ENCODE measurements at regions not wholly inside any gene's neighbourhood (a gene's known extent, or its start where the extent isn't known, plus 50 kb on each side); places are given as distances from the start of the nearest gene placed in this dataset.

DNA sequence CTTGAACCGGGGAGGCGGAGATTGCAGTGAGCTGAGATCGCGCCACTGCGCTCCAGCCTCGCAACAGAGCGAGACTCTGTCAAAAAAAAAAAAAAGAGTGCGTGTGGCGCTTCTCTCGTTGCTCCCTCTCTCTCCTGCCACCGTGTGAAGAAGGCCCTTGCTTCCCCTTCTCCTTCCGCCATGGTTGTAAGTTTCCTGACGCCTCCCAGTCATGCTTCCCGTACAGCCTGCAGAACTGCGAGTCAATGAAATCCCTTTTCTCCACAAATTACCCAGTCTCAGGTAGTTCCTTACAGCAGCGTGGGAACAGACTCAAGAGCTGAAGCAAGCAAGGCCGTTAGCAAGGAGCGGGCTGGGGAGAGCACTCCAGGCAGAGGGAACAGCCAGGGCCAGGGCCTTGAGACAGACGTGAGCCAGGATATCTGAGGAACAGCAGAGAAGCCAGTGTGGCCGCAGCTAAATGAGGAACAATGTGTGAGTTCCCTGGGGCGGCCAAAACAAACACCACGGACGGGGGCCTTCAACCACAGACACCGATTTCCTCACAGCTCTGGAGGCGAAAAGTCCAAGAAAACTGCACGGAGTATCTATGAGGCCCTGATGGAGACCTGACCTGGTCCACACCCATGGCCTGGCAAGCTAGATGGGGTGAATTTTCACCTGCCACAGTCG, 54.2 kb upstream of the ETS2 start:
- Histone ChIP-seq H3K4me1 (ENCODE audit: control insufficient read depth, low read length) (peaks cover 7% of the 10 kb centered on the region), H3K4me2 (ENCODE audit: low read length) (no peak overlapping the region)
- TF ChIP-seq EZH2phosphoT487 (IDR thresholded peaks at IDR 0.05; ENCODE audit: borderline replicate concordance, low read length): no peak
- TF ChIP-seq, protein P1, sequence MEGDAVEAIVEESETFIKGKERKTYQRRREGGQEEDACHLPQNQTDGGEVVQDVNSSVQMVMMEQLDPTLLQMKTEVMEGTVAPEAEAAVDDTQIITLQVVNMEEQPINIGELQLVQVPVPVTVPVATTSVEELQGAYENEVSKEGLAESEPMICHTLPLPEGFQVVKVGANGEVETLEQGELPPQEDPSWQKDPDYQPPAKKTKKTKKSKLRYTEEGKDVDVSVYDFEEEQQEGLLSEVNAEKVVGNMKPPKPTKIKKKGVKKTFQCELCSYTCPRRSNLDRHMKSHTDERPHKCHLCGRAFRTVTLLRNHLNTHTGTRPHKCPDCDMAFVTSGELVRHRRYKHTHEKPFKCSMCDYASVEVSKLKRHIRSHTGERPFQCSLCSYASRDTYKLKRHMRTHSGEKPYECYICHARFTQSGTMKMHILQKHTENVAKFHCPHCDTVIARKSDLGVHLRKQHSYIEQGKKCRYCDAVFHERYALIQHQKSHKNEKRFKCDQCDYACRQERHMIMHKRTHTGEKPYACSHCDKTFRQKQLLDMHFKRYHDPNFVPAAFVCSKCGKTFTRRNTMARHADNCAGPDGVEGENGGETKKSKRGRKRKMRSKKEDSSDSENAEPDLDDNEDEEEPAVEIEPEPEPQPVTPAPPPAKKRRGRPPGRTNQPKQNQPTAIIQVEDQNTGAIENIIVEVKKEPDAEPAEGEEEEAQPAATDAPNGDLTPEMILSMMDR (IDR thresholded peaks at IDR 0.05; ENCODE audit: low read depth, low read length, poor library complexity, severe bottlenecking): no peak

DNA sequence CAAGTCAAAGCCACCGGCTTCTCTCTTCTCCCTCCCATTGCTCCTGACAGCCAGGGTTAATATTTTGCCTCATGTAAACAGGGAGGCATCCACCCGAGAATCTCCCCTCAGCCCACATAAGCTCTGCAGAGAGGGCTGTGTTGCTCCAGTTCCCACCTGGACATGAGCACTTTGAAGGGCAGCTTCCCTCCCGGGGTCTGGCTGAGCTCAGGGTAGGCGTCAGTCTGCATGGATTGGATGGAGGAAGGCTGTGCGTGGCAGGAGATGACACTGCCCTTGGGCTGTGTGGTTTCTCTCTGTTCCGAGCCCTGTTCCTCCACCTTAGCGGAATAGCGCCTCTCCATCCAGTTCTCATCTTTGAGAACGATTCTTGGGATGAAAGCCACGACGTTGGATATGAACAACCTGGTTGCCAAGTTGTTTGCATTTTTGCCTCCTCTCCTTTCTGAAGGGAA, 53.7 kb upstream of the ETS2 start:
- Histone ChIP-seq H3K27ac (ENCODE audit: low read depth, low read length) (no peak overlapping the region), H3F3A (ENCODE audit: control insufficient read depth, insufficient read depth) (no peaks in the 10 kb centered on the region), H3K27me3 (ENCODE audit: control insufficient read depth, low read length) (no peaks in the 10 kb centered on the region), H3K9me3 (ENCODE audit: control insufficient read depth, insufficient read depth, low read length) (no peaks in the 10 kb centered on the region), H3K4me2 (ENCODE audit: low read length) (no peak overlapping the region), H3K4me1 (ENCODE audit: control insufficient read depth, low read length) (peaks cover 7% of the 10 kb centered on the region), H3K9me2 (replicated peaks; ENCODE audit: control insufficient read depth, low read length) (no peaks in the 10 kb centered on the region), H4K20me1 (ENCODE audit: control insufficient read depth, insufficient read depth, low read depth, low read length) (no peaks in the 10 kb centered on the region), H3K4me3 (ENCODE audit: low read length) (no peak overlapping the region), H3K36me3 (ENCODE audit: control insufficient read depth, low read length) (no peaks in the 10 kb centered on the region), H3K79me2 (ENCODE audit: control insufficient read depth, low read length) (no peaks in the 10 kb centered on the region)
- no peak for TF ChIP-seq EZH2phosphoT487 (IDR thresholded peaks at IDR 0.05; ENCODE audit: borderline replicate concordance, low read length)
- TF ChIP-seq, protein P1 (IDR thresholded peaks at IDR 0.05; ENCODE audit: low read depth, low read length, poor library complexity, severe bottlenecking): no peak

More for the DNA sequence above, 54.2 kb upstream of the ETS2 start:
- H3K27me3 ChIP-seq (ENCODE audit: control insufficient read depth, low read length): no peaks in the 10 kb centered on the region
- H3K9me3 ChIP-seq (ENCODE audit: control insufficient read depth, insufficient read depth, low read length): no peaks in the 10 kb centered on the region
- no peak overlapping the region for H3K27ac ChIP-seq (ENCODE audit: low read depth, low read length)
- H3K4me3 ChIP-seq (ENCODE audit: low read length): no peak overlapping the region
- no peaks in the 10 kb centered on the region for H3F3A ChIP-seq (ENCODE audit: control insufficient read depth, insufficient read depth)
- H3K36me3 ChIP-seq (ENCODE audit: control insufficient read depth, low read length): no peaks in the 10 kb centered on the region
- H3K9me2 ChIP-seq (replicated peaks; ENCODE audit: control insufficient read depth, low read length): no peaks in the 10 kb centered on the region
- H3K79me2 ChIP-seq (ENCODE audit: control insufficient read depth, low read length): no peaks in the 10 kb centered on the region
- H4K20me1 ChIP-seq (ENCODE audit: control insufficient read depth, insufficient read depth, low read depth, low read length): no peaks in the 10 kb centered on the region

DNA sequence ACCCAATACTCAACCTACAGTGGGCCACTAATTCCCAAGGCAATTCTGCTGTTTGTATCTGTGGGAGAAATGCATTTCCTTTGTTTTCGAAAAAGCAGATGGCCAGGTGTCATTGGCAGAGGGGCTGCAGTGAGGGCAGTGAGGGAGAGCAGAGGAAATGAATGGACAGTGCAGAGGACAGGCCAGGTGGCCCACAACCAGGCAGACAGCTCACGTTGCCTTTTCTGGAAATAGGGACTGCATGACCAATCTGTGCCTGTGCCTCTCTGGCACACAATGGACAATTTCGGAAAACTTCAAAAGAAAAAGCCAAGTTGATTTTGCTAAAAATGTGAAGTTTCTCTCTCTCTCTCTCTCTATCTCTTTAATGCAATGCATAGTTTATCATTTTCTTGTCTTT, 52.6 kb upstream of the ETS2 start:
- Histone ChIP-seq H3K4me3 (ENCODE audit: low read length) (no peak overlapping the region), H3K4me2 (ENCODE audit: low read length) (no peak overlapping the region), H3K79me2 (ENCODE audit: control insufficient read depth, low read length) (no peaks in the 10 kb centered on the region), H3K27ac (ENCODE audit: low read depth, low read length) (no peak overlapping the region), H3K9me2 (replicated peaks; ENCODE audit: control insufficient read depth, low read length) (no peaks in the 10 kb centered on the region), H3K36me3 (ENCODE audit: control insufficient read depth, low read length) (no peaks in the 10 kb centered on the region), H3K27me3 (ENCODE audit: control insufficient read depth, low read length) (no peaks in the 10 kb centered on the region), H4K20me1 (ENCODE audit: control insufficient read depth, insufficient read depth, low read depth, low read length) (no peaks in the 10 kb centered on the region), H3K9me3 (ENCODE audit: control insufficient read depth, insufficient read depth, low read length) (no peaks in the 10 kb centered on the region), H3F3A (ENCODE audit: control insufficient read depth, insufficient read depth) (no peaks in the 10 kb centered on the region), H3K4me1 (ENCODE audit: control insufficient read depth, low read length) (peaks cover 7% of the 10 kb centered on the region)
- TF ChIP-seq EZH2phosphoT487 (IDR thresholded peaks at IDR 0.05; ENCODE audit: borderline replicate concordance, low read length): no peak
- TF ChIP-seq, protein P1 (IDR thresholded peaks at IDR 0.05; ENCODE audit: low read depth, low read length, poor library complexity, severe bottlenecking): no peak

Measured in DOHH2 (cell line).